B cell (primary cell): ENCODE measurements at regions not wholly inside any gene's neighbourhood (a gene's known extent, or its start where the extent isn't known, plus 50 kb on each side); places are given as distances from the start of the nearest gene placed in this dataset.

Experiments used
- ATAC-seq: fragments of 200-7000 bp; cut with Tn5 transposase; one replicate; pipeline ENCODE4 v1.10.0; 2021; ENCODE audit warnings: low read depth, mild to moderate bottlenecking, moderate number of reproducible peaks, moderate library complexity
- CTCF ChIA-PET: fragments of 350-600 bp; sonication (Branson Sonifier 250); formaldehyde crosslinking; loops from one replicate; lab custom pipeline; 2021; ENCODE audit warnings: antibody characterized with exemption, inconsistent platforms; lab: Charles Lee
- POLR2A ChIA-PET: fragments of 350-600 bp; sonication (Branson Sonifier 250); formaldehyde crosslinking; loops from one replicate; lab custom pipeline; 2021; ENCODE audit warnings: antibody characterized with exemption; lab: Charles Lee
- DNase-seq: peaks from one replicate; pipeline ENCODE4 v3.0.0; 2013
- H2AFZ ChIP-seq: 2 replicates; pipeline ENCODE4 v1.6.1; 2012; ENCODE audit warnings: mild to moderate bottlenecking, low read depth, low read length; ENCODE audit not compliant: insufficient read depth, poor library complexity, severe bottlenecking
- H3K27ac ChIP-seq, 2 donors: 1 replicate in 1 of 2; 2 replicates in 1 of 2; pipeline ENCODE4 v1.5.1; 2012 to 2013; ENCODE audit warnings: low read length in 2 of 2, mild to moderate bottlenecking in 2 of 2, moderate library complexity in 1 of 2
- H3K27me3 ChIP-seq, 4 experiments: fragments of 200-600 bp in 1 of 4; sonication (generic) in 1 of 4; replicated peaks in 1 of 4; 1 replicate in 2 of 4; 2 replicates in 2 of 4; pipeline versions ENCODE4 v1.6.1 to v1.7.0; 2013 to 2016; ENCODE audit warnings: low read length in 3 of 4, mild to moderate bottlenecking in 2 of 4, mixed read lengths in 1 of 4, moderate library complexity in 1 of 4; ENCODE audit not compliant: insufficient read depth in 4 of 4, control insufficient read depth in 3 of 4; ENCODE audit errors: control extremely low read depth in 1 of 4
- H3K36me3 ChIP-seq, 2 experiments: replicated peaks in 1 of 2; 1 replicate in 1 of 2; 2 replicates in 1 of 2; pipeline versions ENCODE4 v1.6.1 to v1.7.1; 2013; ENCODE audit warnings: low read length in 1 of 2; ENCODE audit not compliant: insufficient read depth in 2 of 2, control insufficient read depth in 1 of 2; ENCODE audit errors: control extremely low read depth in 1 of 2, extremely low read depth in 1 of 2
- H3K4me1 ChIP-seq, 2 donors: fragments of 200-600 bp in 1 of 2; sonication (generic) in 1 of 2; 1 replicate in 1 of 2; 2 replicates in 1 of 2; pipeline versions ENCODE4 v1.5.1 to v1.6.1; 2013 to 2017; ENCODE audit warnings: low read length in 2 of 2; ENCODE audit not compliant: control insufficient read depth in 2 of 2, insufficient read depth in 2 of 2
- H3K4me2 ChIP-seq: replicated peaks from 2 replicates; pipeline ENCODE3; 2012; ENCODE audit warnings: mild to moderate bottlenecking, low read depth, low read length; ENCODE audit not compliant: poor library complexity, severe bottlenecking
- H3K4me3 ChIP-seq, 5 experiments: fragments of 200-600 bp in 1 of 5; sonication (generic) in 1 of 5; 1 replicate in 3 of 5; 2 replicates in 2 of 5; pipeline versions ENCODE4 v1.5.1 to v1.7.0; 2011 to 2016; ENCODE audit warnings: low read length in 4 of 5, mild to moderate bottlenecking in 4 of 5, low read depth in 2 of 5, control low read depth in 1 of 5, moderate library complexity in 1 of 5; ENCODE audit not compliant: insufficient read depth in 1 of 5; ENCODE audit errors: control extremely low read depth in 1 of 5, extremely low read depth in 1 of 5
- H3K79me2 ChIP-seq: fragments of 200-600 bp; sonication (generic); one replicate; pipeline ENCODE4 v1.6.0; 2016; ENCODE audit warnings: low read length; ENCODE audit not compliant: control insufficient read depth, insufficient read depth
- H3K9ac ChIP-seq: fragments of 200-600 bp; sonication (generic); 2 replicates; pipeline ENCODE4 v1.6.1; 2017; ENCODE audit warnings: mild to moderate bottlenecking, low read length, moderate library complexity
- H3K9me3 ChIP-seq, 3 donors: one replicate each; pipeline versions ENCODE4 v1.6.1 to v1.7.1; 2013; ENCODE audit warnings: low read length in 2 of 3; ENCODE audit not compliant: control insufficient read depth in 2 of 3, insufficient read depth in 1 of 3; ENCODE audit errors: control extremely low read depth in 1 of 3
- H4K20me1 ChIP-seq: 2 replicates; pipeline ENCODE4 v1.6.0; 2012; ENCODE audit warnings: mild to moderate bottlenecking, low read length; ENCODE audit not compliant: insufficient read depth, control insufficient read depth, poor library complexity, severe bottlenecking
- H3K27ac Mint-ChIP-seq: one replicate; pipeline ENCODE4 v1.8.0; 2021; ENCODE audit warnings: mixed read lengths
- H3K27me3 Mint-ChIP-seq: one replicate; pipeline ENCODE4 v1.8.0; 2021; ENCODE audit warnings: mixed read lengths
- H3K4me1 Mint-ChIP-seq: one replicate; pipeline ENCODE4 v1.8.0; 2021; ENCODE audit warnings: mixed read lengths
- H3K4me3 Mint-ChIP-seq: one replicate; pipeline ENCODE4 v1.8.0; 2021; ENCODE audit warnings: mixed read lengths
- H3K9me3 Mint-ChIP-seq: one replicate; pipeline ENCODE4 v1.8.0; 2022; ENCODE audit warnings: mixed read lengths; ENCODE audit not compliant: insufficient read depth
- CTCF ChIP-seq: fragments of 200-600 bp; IDR thresholded peaks from one replicate; pipeline ENCODE4 v1.8.0; 2022; ENCODE audit warnings: antibody characterized with exemption, mild to moderate bottlenecking
- EZH2 ChIP-seq: IDR thresholded peaks from 2 replicates; pipeline ENCODE4 v1.6.1; 2012; ENCODE audit warnings: borderline replicate concordance, low read depth, mild to moderate bottlenecking, moderate library complexity, low read length; ENCODE audit not compliant: insufficient read depth, poor library complexity, severe bottlenecking
- WGBS: methylation state at CpG from one replicate; pipeline ENCODE4 v1.1.5; 2013; ENCODE audit warnings: missing lambda C conversion rate; ENCODE audit not compliant: insufficient coverage; 5-methylcytosine and 5-hydroxymethylcytosine counted together
- intact Hi-C: fragments of 100-400 bp; cut with micrococcal nuclease; formaldehyde crosslinking; loops from one replicate; pipeline ENCODE4 v1.10.0; 2022

GRCh38 chr13:109369353-109370052, 416.9 kb downstream of the IRS2 start:
- CTCF ChIA-PET = no interaction called here
- Histone ChIP-seq H3K79me2 (no peaks in the 10 kb centered on the region), H3K27me3 (no peaks in the 10 kb centered on the region), H3K4me1 (no peaks in the 10 kb centered on the region), H4K20me1 (no peaks in the 10 kb centered on the region), H3K4me2 (no peak overlapping the region), H3K36me3 (no peaks in the 10 kb centered on the region), H3K4me3 (no peak overlapping the region), H2AFZ (no peak overlapping the region), H3K9ac (no peak overlapping the region), H3K27ac (no peak overlapping the region), H3K9me3 (peaks cover 0 to 8% (median 0%) of the 10 kb centered on the region in 3 donors)
- intact Hi-C loops = no loop called here
- ATAC-seq = no peak
- H3K27ac Mint-ChIP-seq = no peak overlapping the region
- H3K9me3 Mint-ChIP-seq = no peaks in the 10 kb centered on the region
- POLR2A ChIA-PET = no interaction called here
- no peak for DNase-seq
- 88% methylated on average over 14 of the region's 14 CpGs for WGBS
- no peak for TF ChIP-seq EZH2
- TF ChIP-seq CTCF = no peak
- H3K27me3 Mint-ChIP-seq = no peaks in the 10 kb centered on the region
- H3K4me1 Mint-ChIP-seq = no peaks in the 10 kb centered on the region
- no peak overlapping the region for H3K4me3 Mint-ChIP-seq

- WGBS = 100% methylated on average over 1 of the region's 4 CpGs
- Histone ChIP-seq H4K20me1 (no peaks in the 10 kb centered on the region), H3K4me1 (no peaks in the 10 kb centered on the region), H3K4me2 (no peak overlapping the region), H3K36me3 (no peaks in the 10 kb centered on the region), H3K9ac (no peak overlapping the region), H3K27me3 (no peaks in the 10 kb centered on the region), H3K27ac (no peak overlapping the region), H3K4me3 (no peak overlapping the region), H3K79me2 (no peaks in the 10 kb centered on the region), H2AFZ (no peak overlapping the region), H3K9me3 (peaks cover 0 to 8% (median 0%) of the 10 kb centered on the region in 3 donors)
- H3K4me1 Mint-ChIP-seq = no peaks in the 10 kb centered on the region
- CTCF ChIA-PET = no interaction called here
- TF ChIP-seq CTCF (no peak), EZH2 (no peak)
- ATAC-seq = no peak
- POLR2A ChIA-PET = no interaction called here
- no peak for DNase-seq
- intact Hi-C loops = no loop called here
- H3K27me3 Mint-ChIP-seq = no peaks in the 10 kb centered on the region
- H3K9me3 Mint-ChIP-seq = no peaks in the 10 kb centered on the region
- H3K27ac Mint-ChIP-seq = no peak overlapping the region
- H3K4me3 Mint-ChIP-seq = no peak overlapping the region
These were observed 418.2 kb downstream of the IRS2 start for GRCh38 chr13:109368230-109368629.
